Activated CD4-positive, alpha-beta T cell treated with anti-CD3 and anti-CD28 coated beads for 48 hours (primary cell): ENCODE measurements at regions not wholly inside any gene's neighbourhood (a gene's known extent, or its start where the extent isn't known, plus 50 kb on each side); places are given as distances from the start of the nearest gene placed in this dataset.

Source experiments
- DNase-seq: peaks from one replicate; pipeline ENCODE4 v3.0.0-alpha.2; 2020

DNA sequence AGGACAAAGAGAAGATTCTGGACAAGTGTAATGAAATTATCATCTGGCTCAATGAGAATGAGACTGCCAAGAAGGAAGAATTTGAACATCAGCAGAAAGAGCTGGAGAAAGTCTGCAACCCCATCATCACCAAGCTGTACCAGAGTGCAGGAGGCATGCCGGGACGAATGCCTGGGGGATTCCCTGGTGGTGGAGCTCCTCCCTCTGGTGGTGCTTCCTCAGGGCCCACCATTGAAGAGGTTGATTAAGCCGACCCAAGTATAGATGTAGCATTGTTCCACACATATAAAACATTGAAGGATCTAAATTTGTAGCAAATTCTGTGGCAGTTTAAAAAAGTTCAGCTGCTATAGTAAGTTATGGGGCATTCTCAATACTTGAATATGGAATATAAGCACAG is 174.3 kb upstream of the CCND2 start:
- no peak for DNase-seq

DNA sequence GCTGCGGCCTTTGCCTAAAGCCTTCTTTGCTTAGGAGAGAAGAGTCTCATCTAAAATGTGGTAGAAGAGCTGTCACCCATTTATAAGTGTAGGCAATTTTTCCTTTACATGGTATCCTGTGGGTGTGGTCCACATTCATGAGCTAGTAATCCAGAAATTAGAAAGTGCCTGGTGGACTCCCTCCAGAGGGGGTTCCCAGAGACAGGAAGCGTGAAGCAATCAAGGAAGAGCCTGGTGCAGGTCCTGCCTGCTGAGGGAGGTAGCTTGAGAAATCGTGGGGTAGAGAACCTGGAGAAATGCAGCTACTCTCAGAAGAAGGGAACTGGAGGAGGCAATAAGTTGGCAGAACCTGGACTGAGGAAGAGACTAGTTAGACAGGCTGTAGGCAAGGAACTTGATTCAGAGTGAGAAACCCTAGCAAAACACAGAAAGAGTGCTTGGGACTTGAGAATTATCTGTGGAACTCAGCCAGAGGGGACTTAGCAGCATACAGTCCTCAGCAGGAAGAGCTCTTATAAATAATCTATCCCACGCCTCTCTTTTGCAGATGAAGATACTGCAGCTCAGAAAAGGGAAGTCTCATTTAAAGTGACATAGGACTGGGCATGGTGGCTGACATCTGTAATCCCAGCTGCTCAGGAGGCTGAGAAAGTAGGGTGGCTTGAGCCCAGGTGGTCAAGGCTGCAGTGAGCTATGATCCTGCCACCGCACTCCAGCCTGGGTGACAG is 182.4 kb upstream of the CCND2 start:
- DNase-seq = no peak

DNA sequence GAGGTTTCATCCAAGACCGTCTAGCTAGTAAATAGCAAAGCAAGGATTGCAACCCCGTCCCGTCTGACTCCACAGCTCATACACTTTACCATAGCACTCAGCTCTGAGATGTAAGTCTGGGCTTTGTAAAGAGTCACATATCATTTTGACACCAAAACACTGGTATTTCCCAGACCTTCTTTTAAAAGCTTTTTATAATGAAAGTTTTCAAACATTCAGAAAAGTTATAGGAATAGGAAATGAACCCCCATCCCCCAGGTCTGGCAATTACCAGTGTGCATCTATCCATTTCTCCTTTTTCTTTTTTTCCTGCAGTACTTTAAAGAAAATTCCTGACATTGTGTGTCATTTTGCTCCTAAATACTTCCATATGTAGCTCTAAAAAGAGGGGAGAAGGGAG is 183.6 kb upstream of the CCND2 start:
- no peak for DNase-seq

DNA sequence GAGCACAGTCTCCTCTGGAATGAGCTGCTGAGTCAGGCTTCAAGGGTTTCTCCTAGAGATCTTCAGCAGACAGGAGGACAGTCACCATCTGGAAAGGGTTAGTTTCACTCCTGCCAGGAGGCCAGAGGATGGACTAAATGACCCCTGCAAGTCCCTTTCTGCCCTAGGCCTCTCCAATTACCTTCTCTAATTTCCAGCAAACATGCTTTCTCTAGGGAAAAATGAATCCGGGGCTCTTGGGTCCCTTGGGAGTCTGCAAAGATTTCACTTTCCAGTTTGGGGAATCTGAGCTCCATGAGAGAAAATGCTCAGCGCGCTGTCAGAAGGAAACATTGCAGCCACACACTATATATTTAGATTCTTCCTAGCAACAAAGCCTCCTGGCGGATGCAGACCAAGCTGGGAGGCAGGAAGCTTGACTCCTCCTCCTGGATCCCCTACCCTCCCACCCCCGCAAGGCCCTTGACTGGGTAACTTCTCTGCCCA is 184.4 kb upstream of the CCND2 start:
- no peak for DNase-seq

DNA sequence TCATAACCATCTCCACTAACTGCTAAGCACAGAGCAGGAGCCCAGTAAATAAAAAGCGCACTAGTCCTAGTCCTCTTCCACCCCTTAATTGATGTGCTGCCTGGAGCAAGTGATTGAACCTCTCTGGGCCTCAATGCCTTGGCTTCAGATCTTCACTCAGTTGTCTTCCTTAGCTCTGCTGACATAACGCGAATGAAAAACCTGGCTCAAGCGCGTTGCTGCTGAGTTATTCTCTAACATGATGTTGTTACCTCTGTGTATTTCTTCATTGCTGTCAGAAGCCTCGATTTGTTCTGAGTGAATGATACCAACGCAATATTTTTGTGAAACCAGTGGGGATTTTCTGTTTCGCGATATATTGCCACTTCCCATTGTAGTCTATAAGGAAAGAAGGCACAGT is 185.1 kb upstream of the CCND2 start:
- DNase-seq = no peak

DNA sequence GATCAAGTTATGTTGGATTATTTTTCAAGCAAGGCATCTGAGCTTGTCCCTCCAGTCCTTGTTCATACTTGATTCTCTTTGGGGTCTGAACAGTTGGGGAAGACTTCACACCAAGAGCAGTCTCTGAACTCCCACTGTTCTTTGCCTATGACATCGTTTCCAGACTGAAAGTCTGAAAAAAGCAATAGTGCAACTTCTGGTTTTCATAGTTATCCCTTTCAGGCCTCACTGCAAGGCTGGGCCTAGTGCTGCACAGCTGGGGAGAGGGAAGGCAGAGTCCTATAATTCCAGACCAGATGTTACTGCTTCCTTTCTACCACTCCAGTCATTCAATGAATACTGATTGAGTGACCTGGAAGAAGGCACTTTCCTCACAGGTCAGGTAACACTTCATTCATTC is 187.1 kb upstream of the CCND2 start:
- DNase-seq = no peak

DNA sequence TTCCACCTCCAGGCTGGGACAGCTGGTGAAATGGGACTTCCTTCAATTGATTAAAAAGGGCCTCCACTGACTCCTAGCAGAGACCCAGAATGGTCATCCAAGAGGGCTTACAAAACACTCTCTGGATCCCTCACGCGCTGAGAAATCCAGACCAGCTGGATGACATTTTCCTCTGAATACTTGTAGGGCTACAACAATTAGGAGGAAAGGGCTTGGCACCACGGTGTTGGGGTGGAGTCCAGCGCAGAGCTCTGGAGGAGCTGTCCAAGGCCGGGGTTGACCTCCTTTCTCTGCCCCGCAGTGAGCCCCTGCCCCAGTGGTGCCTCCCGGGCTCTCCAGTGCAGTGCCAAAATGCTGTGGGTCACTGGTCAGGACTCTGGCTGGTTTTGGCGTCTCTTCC is 189.0 kb upstream of the CCND2 start:
- no peak for DNase-seq

DNA sequence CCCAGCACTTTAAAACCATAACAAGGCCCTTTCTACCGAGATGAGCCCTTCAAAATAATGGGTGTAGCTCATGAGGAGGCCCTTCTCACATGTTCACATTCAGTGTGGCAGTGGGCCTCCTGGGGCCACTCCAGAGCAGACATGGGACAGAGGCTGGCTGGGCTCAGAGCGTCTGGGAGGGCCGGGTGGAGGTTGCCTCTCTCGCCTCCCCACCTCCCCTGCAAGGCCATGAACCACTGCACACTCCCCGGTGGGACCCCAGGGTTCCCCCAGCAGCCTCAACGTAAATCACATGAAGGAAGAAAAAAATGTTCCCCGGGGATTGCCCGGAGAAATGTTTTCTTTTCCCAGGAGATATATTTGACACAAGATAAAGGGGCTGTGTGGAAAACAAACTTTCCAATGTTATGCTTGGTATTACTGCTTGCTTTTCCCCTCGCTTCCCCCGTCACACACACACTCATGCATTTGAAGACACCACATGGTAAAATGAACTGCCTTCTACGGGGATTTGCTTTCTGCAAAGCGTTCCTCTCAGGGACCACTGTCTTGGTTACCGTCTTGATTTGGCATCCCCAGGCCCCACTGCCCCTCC is 190.7 kb upstream of the CCND2 start:
- DNase-seq = no peak

DNA sequence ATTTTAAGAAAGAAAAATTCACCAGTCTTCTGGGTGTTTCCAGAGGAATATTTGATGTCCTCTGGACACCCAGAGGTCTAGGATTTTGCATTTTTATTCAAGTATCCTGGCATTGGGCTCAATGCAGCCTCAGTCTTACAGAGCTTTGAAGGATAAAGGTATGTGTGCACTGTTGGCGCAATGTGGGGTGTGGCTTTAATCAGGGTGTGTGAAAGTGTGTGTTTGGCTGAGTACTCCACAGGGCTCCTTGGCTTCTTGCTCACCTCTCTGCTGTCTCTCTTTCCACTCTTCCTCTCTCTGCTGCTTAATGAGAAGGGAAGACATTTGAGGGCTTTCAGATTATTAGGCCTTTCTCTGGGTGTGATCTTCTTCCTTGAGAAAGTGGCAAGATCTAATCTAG is 193.3 kb upstream of the CCND2 start:
- DNase-seq = no peak

DNA sequence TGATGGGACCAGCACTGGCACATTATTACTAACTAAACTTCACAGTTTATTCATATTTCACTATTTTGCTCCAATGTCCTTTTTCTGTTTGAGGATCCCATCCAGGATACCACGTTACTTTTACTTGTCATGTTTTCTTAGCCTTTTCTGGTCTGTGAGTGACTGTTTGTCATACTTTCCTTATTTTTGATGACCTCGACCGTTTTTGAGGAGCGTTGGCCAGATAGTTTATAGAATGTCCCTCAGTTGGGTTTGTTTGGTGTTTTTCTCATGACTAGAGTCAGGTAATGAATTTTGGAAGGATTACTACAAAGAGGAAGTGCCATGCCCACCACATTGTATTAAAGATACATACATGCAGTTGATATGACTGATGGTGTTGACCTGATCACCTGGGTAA is 199.4 kb upstream of the CCND2 start:
- DNase-seq = no peak

DNA sequence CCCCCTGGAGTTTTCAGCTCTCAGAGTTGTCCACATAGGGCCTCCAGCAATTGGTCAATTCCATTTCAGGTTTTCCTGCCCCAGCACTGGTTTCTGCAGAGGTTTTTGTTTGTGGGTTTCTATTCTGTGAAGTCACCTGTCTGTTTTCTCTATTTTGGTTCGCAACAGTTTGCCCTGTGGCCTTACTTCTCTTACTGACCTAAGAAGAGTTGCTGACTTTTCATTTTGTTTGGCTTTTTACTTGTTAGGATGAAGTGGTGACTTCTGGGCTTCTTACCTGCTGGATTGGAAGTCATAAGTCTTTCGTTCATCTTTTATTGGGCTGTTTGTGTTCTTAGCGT is 196.4 kb upstream of the PARP11 start:
- DNase-seq = no peak

DNA sequence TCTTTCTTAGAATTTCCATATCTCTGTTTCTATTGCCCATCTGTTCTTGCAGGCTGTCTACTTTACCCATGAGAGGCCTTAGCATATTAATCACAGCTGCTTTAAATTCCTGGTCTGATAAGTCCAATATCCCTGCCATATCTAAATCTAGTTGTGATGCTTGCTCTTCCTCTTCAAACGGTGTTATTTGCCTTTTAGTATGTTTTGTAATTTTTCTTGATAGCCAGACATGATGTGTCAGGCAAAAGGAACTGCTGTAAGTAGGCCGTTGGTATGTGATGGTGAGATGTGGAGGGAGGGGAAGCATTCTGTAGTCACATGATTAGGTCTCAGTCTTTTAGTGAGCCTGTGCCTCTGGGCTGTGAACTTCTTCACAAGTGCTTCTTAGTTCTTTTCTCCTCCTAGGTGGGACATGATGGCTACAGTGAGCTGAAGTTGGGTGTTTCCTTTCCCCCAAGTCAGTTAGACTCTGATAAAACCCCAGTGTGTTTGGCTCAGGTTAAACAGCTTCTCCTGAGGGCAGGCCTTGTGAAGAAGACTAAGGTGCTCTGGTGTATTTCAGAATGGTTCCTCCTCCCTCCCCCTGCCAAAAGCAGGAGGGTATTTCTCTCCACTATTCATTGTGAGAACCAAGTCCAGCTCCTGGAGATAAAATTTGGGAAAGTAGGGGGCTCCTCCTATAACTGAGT is 195.9 kb upstream of the PARP11 start:
- DNase-seq = no peak

DNA sequence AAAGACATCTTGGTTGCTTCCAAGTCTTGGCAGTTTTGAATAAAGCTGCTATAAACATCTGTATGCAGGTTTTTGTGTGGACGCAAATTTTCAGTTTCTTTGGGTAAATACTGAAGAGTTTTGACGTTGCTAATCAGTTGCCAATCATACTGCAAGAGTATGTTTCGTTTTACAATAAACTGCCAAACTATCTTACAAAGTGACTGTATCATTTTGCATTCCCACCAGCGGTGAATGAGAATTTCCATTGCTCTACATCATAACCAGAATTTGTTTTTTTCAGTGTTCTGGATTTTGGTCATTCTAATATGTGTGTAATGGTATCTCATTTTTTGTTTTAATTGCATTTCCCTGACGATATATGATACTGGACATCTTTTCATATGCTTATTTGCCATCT is 190.8 kb upstream of the PARP11 start:
- DNase-seq = no peak

DNA sequence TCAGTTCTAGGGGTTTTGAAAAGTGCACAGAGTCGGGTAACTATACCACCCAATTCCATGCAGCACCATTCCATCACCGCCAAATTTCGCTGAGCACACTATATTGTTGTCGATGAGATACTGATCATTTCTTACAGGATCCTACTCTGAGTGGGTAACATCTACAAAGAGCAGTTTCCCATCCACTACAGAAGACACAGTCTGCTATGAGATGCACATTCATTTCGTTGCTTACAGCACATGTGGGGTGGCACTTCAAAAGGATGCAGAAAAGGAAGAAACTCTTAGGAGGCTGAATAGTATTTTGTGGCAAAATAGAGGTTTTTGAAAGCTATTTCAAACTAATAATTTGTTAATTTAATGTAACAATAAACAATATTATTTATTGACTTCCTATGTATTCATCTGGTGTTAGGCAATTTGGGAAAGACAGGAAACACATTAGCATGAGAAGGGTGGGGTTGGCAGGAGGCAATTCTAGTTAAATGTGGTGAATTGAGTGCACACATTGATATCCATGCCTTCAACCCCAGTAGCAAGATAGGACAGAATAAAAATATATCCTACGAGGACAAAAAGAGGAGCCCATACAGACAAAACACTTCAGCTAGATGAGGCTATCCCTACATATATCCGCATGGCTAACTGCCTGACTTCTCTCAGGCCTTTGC is 186.8 kb upstream of the PARP11 start:
- no peak for DNase-seq

DNA sequence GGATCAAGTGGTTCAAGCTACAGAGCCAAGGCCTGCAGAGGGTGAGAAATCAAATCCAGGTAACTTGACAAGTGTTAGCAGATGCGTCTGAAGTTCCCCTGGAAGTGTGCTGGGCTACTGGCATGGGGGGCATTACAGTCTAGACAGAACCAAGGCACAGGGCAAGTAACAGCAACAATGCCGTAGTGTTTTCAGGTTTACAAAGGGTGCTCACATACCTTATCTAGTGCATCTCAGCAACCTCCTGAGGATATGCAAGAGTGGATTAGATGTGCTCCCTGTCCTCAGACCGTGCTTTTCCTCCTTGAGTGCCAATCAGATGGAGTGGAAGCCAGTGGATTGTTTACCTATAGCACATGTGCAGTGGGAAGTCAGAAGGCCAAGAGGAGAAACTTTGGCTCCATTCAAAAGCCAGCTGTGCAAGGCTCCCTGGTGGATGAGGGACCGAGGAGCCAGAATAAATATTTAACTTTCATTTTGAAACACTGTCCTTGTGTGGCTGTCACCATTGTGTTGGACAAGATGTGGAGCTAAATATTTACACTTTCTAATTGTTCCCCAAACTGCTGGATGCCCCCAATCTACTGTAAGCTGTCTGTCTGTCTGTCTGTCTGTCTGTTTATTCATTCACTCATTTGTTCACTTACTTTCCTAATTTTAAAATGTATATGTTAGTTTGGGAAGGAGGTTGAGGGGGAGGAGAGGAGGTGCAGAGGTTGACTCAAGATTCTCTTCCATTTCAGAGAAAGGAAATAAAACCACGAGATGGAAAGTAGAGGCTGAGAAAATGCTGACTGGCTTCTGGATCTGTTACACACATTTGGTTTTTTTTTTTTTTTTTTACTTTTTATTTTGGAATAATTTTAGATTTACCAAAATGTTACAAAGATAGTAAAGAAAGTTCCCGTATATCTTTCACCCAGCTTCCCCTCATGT is 184.0 kb upstream of the PARP11 start:
- DNase-seq = no peak

DNA sequence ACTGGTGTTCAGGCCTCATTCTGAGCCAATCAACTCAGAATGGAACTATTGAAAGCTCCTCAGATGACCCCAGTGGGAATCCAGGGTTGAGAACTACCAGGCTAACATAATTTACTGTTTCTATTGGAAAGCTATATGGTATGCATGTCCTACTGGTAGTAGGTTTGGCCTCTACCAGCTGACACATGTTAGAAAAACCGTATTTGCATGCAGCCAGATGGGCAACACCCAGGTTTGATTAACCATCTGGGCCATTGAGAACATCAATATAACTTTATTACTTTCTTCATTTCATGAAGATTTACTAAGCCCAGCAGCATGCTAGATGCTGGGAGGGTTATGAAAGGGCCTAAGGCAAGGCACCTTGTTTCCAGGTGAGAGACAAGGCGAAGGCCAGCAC is 181.4 kb upstream of the PARP11 start:
- no peak for DNase-seq

DNA sequence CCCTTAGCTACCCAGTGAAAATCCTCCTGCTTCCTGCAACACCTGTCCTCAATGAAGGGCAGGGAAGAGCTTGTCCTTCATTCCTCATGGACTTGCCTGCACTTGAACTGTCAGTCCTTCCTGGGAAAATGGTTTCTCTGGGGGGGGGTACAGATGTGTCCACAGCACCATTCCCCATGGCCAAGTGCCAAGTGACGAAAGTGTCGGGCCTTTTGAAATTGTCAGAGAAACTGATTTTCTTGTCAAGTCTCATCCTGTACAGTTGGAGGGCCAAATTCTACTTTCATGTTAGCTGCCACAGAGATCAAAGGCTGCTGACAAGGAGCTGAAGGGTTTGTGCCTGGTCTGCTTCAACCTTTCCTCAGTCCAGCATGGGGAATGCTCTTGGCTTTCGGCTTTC is 179.5 kb upstream of the PARP11 start:
- DNase-seq = no peak

DNA sequence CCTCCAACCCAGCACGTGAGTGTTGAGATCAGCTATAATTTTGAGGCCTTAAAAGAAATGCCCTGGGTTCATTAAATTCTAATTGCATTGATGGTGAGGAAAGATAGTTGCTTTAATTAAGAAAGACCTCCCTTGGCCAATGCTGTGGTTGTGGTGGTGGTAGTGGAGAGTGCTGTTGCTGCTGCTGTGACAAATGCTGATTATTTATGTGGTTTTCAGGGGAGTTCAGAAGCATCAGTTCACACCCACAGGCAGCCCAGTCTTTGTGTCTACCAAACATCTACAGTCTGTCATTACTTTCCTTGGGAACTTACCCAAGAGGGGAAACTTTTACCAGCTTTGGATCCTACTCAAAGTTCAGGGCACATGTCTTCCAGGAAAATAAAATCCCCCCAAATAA is 178.4 kb upstream of the PARP11 start:
- DNase-seq = no peak

DNA sequence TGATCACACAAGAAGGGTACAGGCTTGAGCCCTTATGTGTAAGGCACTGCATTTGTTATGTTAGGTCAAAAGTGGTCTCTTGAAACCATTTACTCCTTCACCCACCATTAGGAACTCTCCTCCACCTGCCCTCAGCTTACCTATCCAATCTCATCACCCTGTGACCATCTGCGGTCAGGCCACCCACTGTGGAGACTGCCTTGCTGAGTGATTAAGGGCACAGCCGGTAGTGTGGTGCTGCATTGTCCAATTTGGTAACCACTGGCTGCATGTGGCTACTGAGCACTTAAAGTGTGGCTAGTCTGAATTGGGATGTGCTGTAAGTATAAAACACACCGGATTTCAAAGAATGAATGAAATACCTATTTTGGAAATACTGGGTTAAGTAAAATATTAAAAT is 177.1 kb upstream of the PARP11 start:
- no peak for DNase-seq

DNA sequence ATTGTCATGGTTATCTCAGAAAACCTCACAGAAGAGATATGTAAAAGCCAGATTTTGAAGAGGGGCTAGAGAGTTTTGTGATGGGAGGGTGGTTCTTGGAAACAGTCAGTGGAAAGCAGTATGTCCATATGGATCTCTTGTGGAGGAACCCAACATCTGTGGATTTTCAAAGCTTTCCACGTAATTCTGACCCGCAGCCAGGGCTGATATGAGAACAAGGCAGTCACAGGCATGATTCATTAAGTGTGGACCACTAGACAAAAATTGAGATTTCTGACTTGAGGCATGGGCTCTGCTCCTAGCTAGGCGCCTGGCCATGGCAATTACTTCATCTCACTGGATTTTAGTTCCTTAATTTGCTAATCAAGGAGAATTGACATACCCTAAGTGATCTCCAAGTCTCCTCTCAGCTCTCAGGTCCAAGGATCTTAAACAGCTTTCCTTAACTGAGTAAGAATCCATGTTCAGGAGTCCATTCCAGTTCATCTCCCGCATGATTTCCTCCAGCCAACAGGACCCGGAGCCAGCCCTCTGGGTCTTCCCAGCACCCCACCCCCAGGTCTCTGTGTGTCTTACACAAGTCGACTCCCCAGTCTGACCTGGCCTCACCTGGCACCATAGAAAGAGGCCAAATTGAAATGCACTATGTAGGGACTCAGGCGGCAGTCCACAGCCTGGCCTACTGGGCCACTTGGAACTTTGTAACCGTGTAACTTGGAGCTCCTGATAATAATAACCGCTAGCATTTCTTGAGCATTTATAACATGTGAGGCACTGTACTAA is 176.3 kb upstream of the PARP11 start:
- DNase-seq = no peak

DNA sequence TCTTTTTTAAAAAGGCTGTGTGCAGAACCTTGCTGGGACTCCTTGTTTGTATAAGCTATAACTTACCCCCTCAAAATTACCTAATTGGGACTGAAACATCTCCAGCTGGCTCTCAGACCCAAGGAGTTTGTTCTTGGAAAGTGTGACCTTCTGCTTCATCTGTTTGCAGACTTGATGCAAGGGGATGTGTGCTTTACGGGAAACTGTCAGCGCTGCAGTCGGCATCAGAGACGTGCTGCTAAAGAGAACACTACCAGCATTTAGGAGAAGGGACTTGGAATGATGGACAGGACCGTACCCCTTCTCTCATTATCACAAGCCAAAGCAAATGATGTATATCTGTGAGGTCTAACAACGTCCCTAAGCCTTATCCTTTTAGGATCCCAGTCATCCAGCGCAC is 174.2 kb upstream of the PARP11 start:
- no peak for DNase-seq

DNA sequence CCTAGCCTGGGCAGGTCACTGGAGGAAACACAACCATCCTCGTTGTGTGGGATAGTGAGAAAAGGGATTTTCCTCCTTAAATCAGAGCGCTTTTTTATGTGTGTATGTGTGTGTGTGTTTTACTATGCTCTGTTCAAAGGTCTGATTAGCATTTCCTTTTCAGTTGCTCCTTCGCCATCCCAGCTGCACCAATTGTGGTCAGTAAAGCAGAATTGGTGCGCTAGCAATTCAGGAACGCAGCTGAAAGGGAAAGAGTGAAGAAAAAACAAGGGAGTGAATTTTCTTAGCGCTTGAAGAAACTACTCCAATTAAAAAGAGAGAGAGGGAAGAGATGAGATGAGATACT is 173.3 kb upstream of the PARP11 start:
- no peak for DNase-seq
